K562 (cell line): ENCODE measurements at regions not wholly inside any gene's neighbourhood (a gene's known extent, or its start where the extent isn't known, plus 50 kb on each side); places are given as distances from the start of the nearest gene placed in this dataset.

Experiments used
- ATF3 ChIP-seq, 2 experiments: fragments of 450-650 bp in 1 of 2; sonication (generic) in 1 of 2; formaldehyde crosslinking in 1 of 2; IDR thresholded peaks in 1 of 2; conservative IDR thresholded peaks in 1 of 2; 2 replicates each; pipeline versions ENCODE4 v1.6.1 to v1.8.1; 2016 to 2023; ENCODE audit warnings: mild to moderate bottlenecking in 2 of 2, moderate library complexity in 2 of 2, inconsistent platforms in 1 of 2, missing genetic modification reagents in 1 of 2
- CEBPG ChIP-seq, 3 experiments: fragments of 200-800 bp in 1 of 3; sonication (Bioruptor generic) in 1 of 3; sonication (generic) in 1 of 3; formaldehyde crosslinking in 1 of 3; IDR thresholded peaks in 2 of 3; conservative IDR thresholded peaks in 1 of 3; 2 replicates each; pipeline versions ENCODE4 v1.6.1 to v1.8.0; 2016 to 2022; ENCODE audit warnings: missing compliant biosample characterization in 2 of 3, missing genetic modification characterization in 2 of 3, mild to moderate bottlenecking in 1 of 3, missing genetic modification reagents in 1 of 3
- CREM ChIP-seq: IDR thresholded peaks from 2 replicates; pipeline ENCODE4 v1.6.1; 2014; ENCODE audit warnings: antibody characterized with exemption, low read depth
- CXXC5 ChIP-seq: fragments of 250-450 bp; sonication (Bioruptor Pico); IDR thresholded peaks from 2 replicates; pipeline ENCODE4 v1.8.0; 2022; ENCODE audit warnings: inconsistent platforms, mild to moderate bottlenecking, moderate library complexity
- DDX20 ChIP-seq: fragments of 450-650 bp; IDR thresholded peaks from 2 replicates; pipeline ENCODE4 v1.6.1; 2016; ENCODE audit warnings: missing genetic modification characterization, low read depth, mild to moderate bottlenecking, missing compliant biosample characterization, moderate library complexity
- EZH2 ChIP-seq: IDR thresholded peaks from 2 replicates; pipeline ENCODE4 v1.6.1; 2012; ENCODE audit warnings: low read depth, mild to moderate bottlenecking, inconsistent platforms, low read length, borderline replicate concordance
- HNRNPL ChIP-seq: fragments of 200-400 bp; formaldehyde crosslinking; IDR thresholded peaks from 2 replicates; pipeline ENCODE4 v1.6.1; 2017; ENCODE audit warnings: low read depth, mild to moderate bottlenecking, low read length
- KDM5B ChIP-seq: fragments of 200-600 bp; sonication (generic); IDR thresholded peaks from 2 replicates; pipeline ENCODE4 v1.6.1; 2012; ENCODE audit warnings: low read depth, mild to moderate bottlenecking, moderate library complexity, low read length, control low read depth, inconsistent platforms; ENCODE audit not compliant: insufficient replicate concordance
- L3MBTL2 ChIP-seq: fragments of 450-650 bp; IDR thresholded peaks from 2 replicates; pipeline ENCODE4 v1.6.1; 2016; ENCODE audit warnings: mild to moderate bottlenecking, moderate library complexity
- PHF8 ChIP-seq: fragments of 200-600 bp; sonication (generic); IDR thresholded peaks from 2 replicates; pipeline ENCODE4 v1.6.1; 2012; ENCODE audit warnings: mixed run types, mild to moderate bottlenecking, inconsistent platforms, low read length, moderate library complexity, borderline replicate concordance
- SIN3A ChIP-seq, 2 experiments: fragments of 150-350 bp in 1 of 2; IDR thresholded peaks; 2 replicates each; pipeline ENCODE4 v1.6.1; 2011 to 2016; ENCODE audit warnings: borderline replicate concordance in 2 of 2, low read depth in 2 of 2, low read length in 2 of 2, mild to moderate bottlenecking in 2 of 2, moderate library complexity in 2 of 2; ENCODE audit not compliant: control insufficient read depth in 1 of 2
- TRIM24 ChIP-seq, 2 experiments: fragments of 450-650 bp; IDR thresholded peaks; 2 replicates each; pipeline ENCODE4 v1.6.1; 2016
- ZNF124 ChIP-seq: sonication (generic); formaldehyde crosslinking; IDR thresholded peaks from 2 replicates; pipeline ENCODE4 v1.8.1; 2022; ENCODE audit warnings: missing genetic modification reagents
- ZSCAN32 ChIP-seq: fragments of 450-650 bp; formaldehyde crosslinking; IDR thresholded peaks from 2 replicates; pipeline ENCODE4 v1.4.0; 2020; ENCODE audit warnings: mild to moderate bottlenecking, moderate library complexity
- TF ChIP-seq, protein P1 (sequence below): fragments of 450-650 bp; IDR thresholded peaks from 2 replicates; pipeline ENCODE4 v1.6.1; 2016; ENCODE audit warnings: low read depth
- TF ChIP-seq, protein P2 (sequence below): fragments of 450-650 bp; formaldehyde crosslinking; IDR thresholded peaks from 2 replicates; pipeline ENCODE4 v1.4.0; 2022; ENCODE audit warnings: mild to moderate bottlenecking, moderate library complexity

- no peak for TF ChIP-seq HNRNPL
- TF ChIP-seq ZSCAN32 (CRISPR knock-in tag) = 0 out of 2 replicates have a peak, but pooled peaks have one; percentile 63
- no peak for TF ChIP-seq CREM
- TF ChIP-seq CXXC5 (CRISPR knock-in tag) = no peak
- TF ChIP-seq SIN3A (IDR thresholded peaks at IDR 0.05; ENCODE audit: borderline replicate concordance in 2 of 2, control insufficient read depth in 1 of 2, low read depth in 2 of 2, low read length in 2 of 2) = no peak
- no peak for TF ChIP-seq ZNF124 (CRISPR knock-in tag)
- peak; percentile 39; the same call in 1 of the 2 replicates for TF ChIP-seq L3MBTL2
- TF ChIP-seq, protein P1, sequence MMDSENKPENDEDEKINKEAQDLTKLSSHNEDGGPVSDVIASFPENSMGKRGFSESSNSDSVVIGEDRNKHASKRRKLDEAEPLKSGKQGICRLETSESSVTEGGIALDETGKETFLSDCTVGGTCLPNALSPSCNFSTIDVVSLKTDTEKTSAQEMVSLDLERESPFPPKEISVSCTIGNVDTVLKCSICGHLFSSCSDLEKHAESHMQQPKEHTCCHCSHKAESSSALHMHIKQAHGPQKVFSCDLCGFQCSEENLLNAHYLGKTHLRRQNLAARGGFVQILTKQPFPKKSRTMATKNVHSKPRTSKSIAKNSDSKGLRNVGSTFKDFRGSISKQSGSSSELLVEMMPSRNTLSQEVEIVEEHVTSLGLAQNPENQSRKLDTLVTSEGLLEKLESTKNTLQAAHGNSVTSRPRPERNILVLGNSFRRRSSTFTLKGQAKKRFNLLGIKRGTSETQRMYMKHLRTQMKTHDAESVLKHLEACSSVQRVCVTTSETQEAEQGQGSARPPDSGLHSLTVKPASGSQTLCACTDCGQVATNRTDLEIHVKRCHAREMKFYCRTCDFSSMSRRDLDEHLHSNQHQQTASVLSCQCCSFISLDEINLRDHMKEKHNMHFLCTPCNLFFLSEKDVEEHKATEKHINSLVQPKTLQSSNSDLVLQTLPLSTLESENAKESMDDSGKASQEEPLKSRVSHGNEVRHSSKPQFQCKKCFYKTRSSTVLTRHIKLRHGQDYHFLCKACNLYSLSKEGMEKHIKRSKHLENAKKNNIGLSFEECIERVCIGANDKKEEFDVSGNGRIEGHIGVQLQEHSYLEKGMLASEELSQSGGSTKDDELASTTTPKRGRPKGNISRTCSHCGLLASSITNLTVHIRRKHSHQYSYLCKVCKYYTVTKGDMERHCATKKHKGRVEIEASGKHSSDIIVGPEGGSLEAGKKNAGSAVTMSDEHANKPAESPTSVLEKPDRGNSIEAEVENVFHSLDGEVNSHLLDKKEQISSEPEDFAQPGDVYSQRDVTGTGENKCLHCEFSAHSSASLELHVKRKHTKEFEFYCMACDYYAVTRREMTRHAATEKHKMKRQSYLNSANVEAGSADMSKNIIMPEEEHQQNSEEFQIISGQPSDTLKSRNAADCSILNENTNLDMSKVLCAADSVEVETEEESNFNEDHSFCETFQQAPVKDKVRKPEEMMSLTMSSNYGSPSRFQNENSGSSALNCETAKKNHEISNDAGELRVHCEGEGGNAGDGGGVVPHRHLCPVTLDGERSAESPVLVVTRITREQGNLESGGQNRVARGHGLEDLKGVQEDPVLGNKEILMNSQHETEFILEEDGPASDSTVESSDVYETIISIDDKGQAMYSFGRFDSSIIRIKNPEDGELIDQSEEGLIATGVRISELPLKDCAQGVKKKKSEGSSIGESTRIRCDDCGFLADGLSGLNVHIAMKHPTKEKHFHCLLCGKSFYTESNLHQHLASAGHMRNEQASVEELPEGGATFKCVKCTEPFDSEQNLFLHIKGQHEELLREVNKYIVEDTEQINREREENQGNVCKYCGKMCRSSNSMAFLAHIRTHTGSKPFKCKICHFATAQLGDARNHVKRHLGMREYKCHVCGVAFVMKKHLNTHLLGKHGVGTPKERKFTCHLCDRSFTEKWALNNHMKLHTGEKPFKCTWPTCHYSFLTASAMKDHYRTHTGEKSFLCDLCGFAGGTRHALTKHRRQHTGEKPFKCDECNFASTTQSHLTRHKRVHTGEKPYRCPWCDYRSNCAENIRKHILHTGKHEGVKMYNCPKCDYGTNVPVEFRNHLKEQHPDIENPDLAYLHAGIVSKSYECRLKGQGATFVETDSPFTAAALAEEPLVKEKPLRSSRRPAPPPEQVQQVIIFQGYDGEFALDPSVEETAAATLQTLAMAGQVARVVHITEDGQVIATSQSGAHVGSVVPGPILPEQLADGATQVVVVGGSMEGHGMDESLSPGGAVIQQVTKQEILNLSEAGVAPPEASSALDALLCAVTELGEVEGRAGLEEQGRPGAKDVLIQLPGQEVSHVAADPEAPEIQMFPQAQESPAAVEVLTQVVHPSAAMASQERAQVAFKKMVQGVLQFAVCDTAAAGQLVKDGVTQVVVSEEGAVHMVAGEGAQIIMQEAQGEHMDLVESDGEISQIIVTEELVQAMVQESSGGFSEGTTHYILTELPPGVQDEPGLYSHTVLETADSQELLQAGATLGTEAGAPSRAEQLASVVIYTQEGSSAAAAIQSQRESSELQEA = no peak
- peak; percentile 87 for TF ChIP-seq CEBPG (CRISPR knock-in tag; IDR thresholded peaks at IDR 0.05)
- peak; percentile 86 to 95 for TF ChIP-seq CEBPG (tag; conservative IDR thresholded peaks at IDR 0.05 in 1 of 2, IDR thresholded peaks at IDR 0.05 in 1 of 2)
- TF ChIP-seq KDM5B = no peak
- TF ChIP-seq PHF8 = no peak
- TF ChIP-seq ATF3 (IDR thresholded peaks at IDR 0.05) = peak; percentile 88
- no peak for TF ChIP-seq ATF3 (CRISPR knock-in tag; conservative IDR thresholded peaks at IDR 0.05)
- TF ChIP-seq EZH2 = no peak
- TF ChIP-seq TRIM24 (IDR thresholded peaks at IDR 0.05) = peak in 1 of 2 experiments; percentile 38; a peak in 2 of 4 replicates
- TF ChIP-seq, protein P2, sequence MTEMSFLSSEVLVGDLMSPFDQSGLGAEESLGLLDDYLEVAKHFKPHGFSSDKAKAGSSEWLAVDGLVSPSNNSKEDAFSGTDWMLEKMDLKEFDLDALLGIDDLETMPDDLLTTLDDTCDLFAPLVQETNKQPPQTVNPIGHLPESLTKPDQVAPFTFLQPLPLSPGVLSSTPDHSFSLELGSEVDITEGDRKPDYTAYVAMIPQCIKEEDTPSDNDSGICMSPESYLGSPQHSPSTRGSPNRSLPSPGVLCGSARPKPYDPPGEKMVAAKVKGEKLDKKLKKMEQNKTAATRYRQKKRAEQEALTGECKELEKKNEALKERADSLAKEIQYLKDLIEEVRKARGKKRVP = 0 out of 2 replicates have a peak, but pooled peaks have one; percentile 43
- TF ChIP-seq DDX20 (tag) = no peak
Observed at GRCh38 chr3:65126527-65127410, 439.0 kb upstream of the ADAMTS9 start (continued).
